CD8-positive, alpha-beta memory T cell (primary cell): ENCODE measurements at regions not wholly inside any gene's neighbourhood (a gene's known extent, or its start where the extent isn't known, plus 50 kb on each side); places are given as distances from the start of the nearest gene placed in this dataset.

Experiments used
- CTCF ChIA-PET: fragments of 350-600 bp; sonication (Branson Sonifier 250); formaldehyde crosslinking; loops from one replicate; lab custom pipeline; 2021; ENCODE audit warnings: antibody characterized with exemption; lab: Charles Lee
- POLR2A ChIA-PET: fragments of 350-600 bp; sonication (Branson Sonifier 250); formaldehyde crosslinking; loops from one replicate; lab custom pipeline; 2021; ENCODE audit warnings: antibody characterized with exemption; lab: Charles Lee
- DNase-seq, 5 donors: peaks; one replicate each; pipeline versions ENCODE4 v3.0.0 to v3.0.0-alpha.2; 2020 to 2022; ENCODE audit warnings: mixed read lengths in 1 of 5
- H3K27ac ChIP-seq: one replicate; pipeline ENCODE4 v1.7.0; 2013; ENCODE audit warnings: low read depth, mild to moderate bottlenecking, low read length, moderate library complexity
- H3K27me3 ChIP-seq: 2 replicates; pipeline ENCODE4 v1.7.0; 2013; ENCODE audit warnings: low read length, mild to moderate bottlenecking; ENCODE audit not compliant: insufficient read depth, poor library complexity, severe bottlenecking
- H3K36me3 ChIP-seq: 2 replicates; pipeline ENCODE4 v1.7.0; 2013; ENCODE audit warnings: mild to moderate bottlenecking, low read length, moderate library complexity; ENCODE audit not compliant: insufficient read depth
- H3K4me1 ChIP-seq: 2 replicates; pipeline ENCODE4 v1.7.0; 2013; ENCODE audit warnings: mild to moderate bottlenecking, low read length, moderate library complexity; ENCODE audit not compliant: insufficient read depth
- H3K4me3 ChIP-seq: 2 replicates; pipeline ENCODE4 v1.7.0; 2013; ENCODE audit warnings: mild to moderate bottlenecking, low read length
- H3K9me3 ChIP-seq: 2 replicates; pipeline ENCODE4 v1.7.0; 2013; ENCODE audit warnings: mild to moderate bottlenecking, low read length
- H3K27ac Mint-ChIP-seq, 8 donors: one replicate each; pipeline ENCODE4 v1.8.0; 2020 to 2021; ENCODE audit warnings: mixed read lengths in 8 of 8, mild to moderate bottlenecking in 6 of 8, inconsistent platforms in 3 of 8, moderate library complexity in 3 of 8
- H3K27me3 Mint-ChIP-seq, 2 donors: one replicate each; pipeline ENCODE4 v1.8.0; 2020 to 2021; ENCODE audit warnings: mixed read lengths in 2 of 2, mild to moderate bottlenecking in 1 of 2, moderate library complexity in 1 of 2
- H3K36me3 Mint-ChIP-seq, 3 donors: one replicate each; pipeline ENCODE4 v1.8.0; 2020 to 2021; ENCODE audit warnings: mixed read lengths in 3 of 3, inconsistent platforms in 1 of 3, mild to moderate bottlenecking in 1 of 3
- H3K4me1 Mint-ChIP-seq, 3 donors: one replicate each; pipeline ENCODE4 v1.8.0; 2020 to 2021; ENCODE audit warnings: mixed read lengths in 3 of 3, inconsistent platforms in 1 of 3, mild to moderate bottlenecking in 1 of 3
- H3K4me3 Mint-ChIP-seq, 7 donors: one replicate each; pipeline ENCODE4 v1.8.0; 2020 to 2021; ENCODE audit warnings: mixed read lengths in 7 of 7, mild to moderate bottlenecking in 6 of 7, moderate library complexity in 4 of 7, inconsistent platforms in 2 of 7
- H3K9me3 Mint-ChIP-seq, 5 donors: one replicate each; pipeline ENCODE4 v1.8.0; 2020 to 2022; ENCODE audit warnings: mixed read lengths in 5 of 5, mild to moderate bottlenecking in 3 of 5, moderate library complexity in 2 of 5, inconsistent platforms in 1 of 5

- Mint-ChIP-seq H3K4me1 (no peaks in the 10 kb centered on the region), H3K9me3 (peaks cover 0 to 24% (median 7%) of the 10 kb centered on the region in 5 donors), H3K36me3 (no peaks in the 10 kb centered on the region), H3K4me3 (no peak overlapping the region), H3K27me3 (no peaks in the 10 kb centered on the region), H3K27ac (peak overlapping the region in 1 of 8 donors; percentile 76)
- ChIA-PET CTCF (no interaction called here), POLR2A (no interaction called here)
- H3K4me3 ChIP-seq: no peak overlapping the region
- H3K9me3 ChIP-seq: no peaks in the 10 kb centered on the region
- no peaks in the 10 kb centered on the region for H3K36me3 ChIP-seq
- no peak overlapping the region for H3K27ac ChIP-seq
- no peaks in the 10 kb centered on the region for H3K4me1 ChIP-seq
- no peak for DNase-seq
- H3K27me3 ChIP-seq: no peaks in the 10 kb centered on the region
These were observed 291.1 kb upstream of the PDZRN3 start for GRCh38 chr3:73915886-73916285.

DNA sequence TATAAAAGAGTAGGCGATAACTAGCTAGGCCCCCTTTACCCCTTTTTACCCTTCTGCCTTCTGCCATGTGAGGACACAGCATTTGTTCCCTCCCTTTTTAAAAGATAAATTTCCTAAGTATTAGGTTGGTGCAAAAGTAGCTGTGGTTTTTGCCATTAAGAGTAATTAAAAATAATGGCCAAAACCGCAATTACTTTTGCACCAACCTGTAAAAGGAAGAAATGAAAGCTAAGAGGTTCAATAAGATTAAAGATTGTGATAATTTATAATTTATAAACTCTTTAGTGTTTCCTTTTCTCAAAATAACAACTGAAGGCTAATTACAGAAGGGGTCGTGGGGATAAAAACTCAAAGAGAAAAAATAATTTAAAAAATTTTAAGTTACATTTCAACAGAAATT, 283.5 kb upstream of the PDZRN3 start:
- Histone ChIP-seq H3K27ac (no peak overlapping the region), H3K4me1 (no peaks in the 10 kb centered on the region), H3K9me3 (no peaks in the 10 kb centered on the region), H3K36me3 (no peaks in the 10 kb centered on the region), H3K4me3 (no peak overlapping the region), H3K27me3 (no peaks in the 10 kb centered on the region)
- no peak for DNase-seq
- H3K27me3 Mint-ChIP-seq: no peaks in the 10 kb centered on the region
- H3K4me1 Mint-ChIP-seq: no peaks in the 10 kb centered on the region
- CTCF ChIA-PET: no interaction called here
- no peak overlapping the region for H3K4me3 Mint-ChIP-seq
- H3K36me3 Mint-ChIP-seq: no peaks in the 10 kb centered on the region
- POLR2A ChIA-PET: no interaction called here
- peaks cover 3 to 10% (median 7%) of the 10 kb centered on the region in 5 donors for H3K9me3 Mint-ChIP-seq
- no peak overlapping the region for H3K27ac Mint-ChIP-seq

GRCh38 chr3:73901686-73902085, 276.9 kb upstream of the PDZRN3 start:
- no peak overlapping the region for H3K27ac ChIP-seq
- Mint-ChIP-seq H3K27ac (no peak overlapping the region), H3K9me3 (peaks cover 0 to 21% (median 10%) of the 10 kb centered on the region in 5 donors), H3K4me1 (no peaks in the 10 kb centered on the region), H3K27me3 (no peaks in the 10 kb centered on the region), H3K36me3 (no peaks in the 10 kb centered on the region), H3K4me3 (no peak overlapping the region)
- H3K4me1 ChIP-seq: no peaks in the 10 kb centered on the region
- no peaks in the 10 kb centered on the region for H3K36me3 ChIP-seq
- DNase-seq: no peak
- no peaks in the 10 kb centered on the region for H3K9me3 ChIP-seq
- H3K27me3 ChIP-seq: no peaks in the 10 kb centered on the region
- POLR2A ChIA-PET: no interaction called here
- CTCF ChIA-PET: no interaction called here
- H3K4me3 ChIP-seq: no peak overlapping the region

DNA sequence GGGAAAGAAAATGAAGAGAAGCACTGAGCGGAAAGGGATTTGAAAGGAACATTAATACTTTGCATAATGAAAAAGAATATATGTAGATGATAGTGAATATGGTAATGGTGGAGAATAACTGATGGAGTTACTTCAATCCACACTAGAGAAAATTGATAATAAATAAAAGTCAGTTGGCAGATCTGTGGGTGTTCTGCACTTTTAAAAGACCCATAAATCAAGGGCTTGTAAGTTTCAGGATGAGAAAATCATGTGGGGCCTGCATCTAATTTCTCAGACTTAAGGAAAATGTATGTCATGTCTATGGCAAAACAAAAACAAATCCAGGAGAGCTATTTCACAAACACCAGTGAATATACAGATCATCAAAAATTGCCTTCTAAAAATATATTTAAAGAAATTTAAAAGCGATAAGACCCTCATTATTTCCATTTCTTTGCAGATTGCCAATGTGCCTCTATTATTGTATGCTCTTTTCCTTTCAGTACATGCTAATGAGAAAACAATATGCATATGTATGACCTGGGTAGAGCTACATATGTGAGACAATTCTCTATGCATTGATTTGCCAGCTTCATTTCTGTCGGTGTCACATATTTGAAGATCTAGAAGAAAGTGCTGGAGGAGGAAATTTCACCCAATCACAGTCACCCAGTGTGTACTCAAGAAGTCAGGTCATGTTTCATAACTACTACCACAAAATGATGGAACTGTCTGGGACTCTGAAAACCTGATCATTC, 269.9 kb upstream of the PDZRN3 start:
- Mint-ChIP-seq H3K27me3 (no peaks in the 10 kb centered on the region), H3K4me3 (no peak overlapping the region), H3K36me3 (no peaks in the 10 kb centered on the region), H3K9me3 (peaks cover 0 to 12% (median 9%) of the 10 kb centered on the region in 5 donors), H3K27ac (no peak overlapping the region), H3K4me1 (no peaks in the 10 kb centered on the region)
- ChIA-PET CTCF (no interaction called here), POLR2A (no interaction called here)
- H3K4me3 ChIP-seq: no peak overlapping the region
- no peak overlapping the region for H3K27ac ChIP-seq
- no peak for DNase-seq
- no peaks in the 10 kb centered on the region for H3K36me3 ChIP-seq
- H3K4me1 ChIP-seq: no peaks in the 10 kb centered on the region
- H3K27me3 ChIP-seq: no peaks in the 10 kb centered on the region
- no peaks in the 10 kb centered on the region for H3K9me3 ChIP-seq

DNA sequence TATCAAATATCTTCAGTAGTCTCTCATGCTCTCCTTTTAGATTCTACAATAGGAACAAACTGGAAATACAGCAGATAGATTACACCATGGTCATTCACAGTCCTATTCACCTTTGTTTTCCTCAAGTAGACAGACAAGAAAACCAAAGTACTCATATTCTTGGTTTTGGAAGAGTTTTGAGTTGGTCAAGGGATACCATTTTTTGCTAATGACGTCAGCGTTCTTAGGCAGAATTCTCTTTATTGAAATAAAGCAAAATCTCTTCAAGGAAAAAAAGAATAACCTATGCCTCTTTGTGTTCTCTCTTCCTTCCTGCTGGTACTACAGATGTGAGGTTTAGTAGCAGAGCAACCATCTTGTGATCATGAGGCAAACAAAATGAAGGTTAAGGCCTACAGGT, 268.3 kb upstream of the PDZRN3 start:
- CTCF ChIA-PET: no interaction called here
- H3K4me1 ChIP-seq: no peaks in the 10 kb centered on the region
- no peak overlapping the region for H3K4me3 ChIP-seq
- Mint-ChIP-seq H3K9me3 (peaks cover 2 to 14% (median 4%) of the 10 kb centered on the region in 5 donors), H3K27ac (no peak overlapping the region), H3K4me3 (no peak overlapping the region), H3K27me3 (no peaks in the 10 kb centered on the region), H3K36me3 (no peaks in the 10 kb centered on the region), H3K4me1 (no peaks in the 10 kb centered on the region)
- no peak overlapping the region for H3K27ac ChIP-seq
- H3K9me3 ChIP-seq: no peaks in the 10 kb centered on the region
- POLR2A ChIA-PET: no interaction called here
- H3K27me3 ChIP-seq: no peaks in the 10 kb centered on the region
- H3K36me3 ChIP-seq: no peaks in the 10 kb centered on the region
- DNase-seq: no peak

DNA sequence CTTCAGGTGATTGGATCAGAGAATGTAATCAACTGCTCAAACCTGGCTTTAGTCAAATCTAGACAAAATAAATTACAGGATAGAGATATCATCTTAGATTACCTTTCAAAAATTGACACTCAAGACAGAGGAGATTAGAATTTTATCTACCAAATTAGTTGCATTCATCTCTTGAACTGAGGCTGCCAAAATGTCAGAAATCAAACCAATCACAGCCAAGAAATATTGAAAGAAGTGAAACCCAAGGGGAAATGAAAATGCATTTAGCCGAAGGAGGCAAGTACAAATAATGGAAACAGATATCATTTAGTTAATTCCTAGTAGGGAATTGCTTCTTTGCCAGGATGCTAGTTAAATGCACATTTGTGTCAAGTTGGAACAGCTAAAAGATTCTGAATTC, 261.1 kb upstream of the PDZRN3 start:
- Mint-ChIP-seq H3K4me1 (no peaks in the 10 kb centered on the region), H3K9me3 (peaks cover 3 to 17% (median 10%) of the 10 kb centered on the region in 5 donors), H3K36me3 (no peaks in the 10 kb centered on the region), H3K4me3 (no peak overlapping the region), H3K27ac (no peak overlapping the region), H3K27me3 (no peaks in the 10 kb centered on the region)
- H3K4me3 ChIP-seq: no peak overlapping the region
- POLR2A ChIA-PET: no interaction called here
- CTCF ChIA-PET: no interaction called here
- no peaks in the 10 kb centered on the region for H3K27me3 ChIP-seq
- H3K36me3 ChIP-seq: no peaks in the 10 kb centered on the region
- no peak overlapping the region for H3K27ac ChIP-seq
- no peak for DNase-seq
- H3K4me1 ChIP-seq: no peaks in the 10 kb centered on the region
- H3K9me3 ChIP-seq: no peaks in the 10 kb centered on the region

DNA sequence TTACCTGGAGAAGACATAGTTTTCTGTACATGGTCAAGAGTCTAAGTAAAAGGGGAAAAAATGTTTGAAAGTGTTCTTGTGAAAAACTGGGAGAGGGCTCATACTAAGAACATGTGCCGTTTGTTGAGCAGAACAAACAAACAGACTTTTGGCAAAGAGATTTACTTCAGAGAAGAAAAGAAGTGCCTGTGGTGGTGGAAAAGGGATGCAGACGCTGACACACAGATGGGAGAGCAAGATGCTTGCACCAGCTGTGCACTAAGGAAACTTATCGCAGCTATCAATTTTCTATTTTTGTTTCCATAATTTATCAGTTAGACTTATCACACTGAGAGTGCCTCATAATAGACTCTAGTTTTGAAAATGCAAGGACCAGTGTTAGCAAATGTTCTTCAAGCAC, 259.6 kb upstream of the PDZRN3 start:
- no peaks in the 10 kb centered on the region for H3K9me3 ChIP-seq
- ChIA-PET CTCF (no interaction called here), POLR2A (no interaction called here)
- no peaks in the 10 kb centered on the region for H3K27me3 ChIP-seq
- no peaks in the 10 kb centered on the region for H3K4me1 ChIP-seq
- no peak for DNase-seq
- Mint-ChIP-seq H3K27ac (no peak overlapping the region), H3K9me3 (peaks cover 9 to 25% (median 14%) of the 10 kb centered on the region in 5 donors), H3K4me3 (no peak overlapping the region), H3K4me1 (no peaks in the 10 kb centered on the region), H3K27me3 (no peaks in the 10 kb centered on the region), H3K36me3 (no peaks in the 10 kb centered on the region)
- no peak overlapping the region for H3K4me3 ChIP-seq
- H3K27ac ChIP-seq: no peak overlapping the region
- no peaks in the 10 kb centered on the region for H3K36me3 ChIP-seq

GRCh38 chr3:73883497-73883896, 258.8 kb upstream of the PDZRN3 start:
- POLR2A ChIA-PET: no interaction called here
- H3K9me3 ChIP-seq: no peaks in the 10 kb centered on the region
- H3K4me1 Mint-ChIP-seq: no peaks in the 10 kb centered on the region

More at GRCh38 chr3:73883497-73883896, 258.8 kb upstream of the PDZRN3 start:
- Mint-ChIP-seq H3K27me3 (no peaks in the 10 kb centered on the region), H3K9me3 (peaks cover 9 to 25% (median 14%) of the 10 kb centered on the region in 5 donors), H3K36me3 (no peaks in the 10 kb centered on the region), H3K27ac (no peak overlapping the region), H3K4me3 (no peak overlapping the region)
- H3K4me3 ChIP-seq: no peak overlapping the region
- DNase-seq: no peak
- no peaks in the 10 kb centered on the region for H3K36me3 ChIP-seq
- H3K27me3 ChIP-seq: no peaks in the 10 kb centered on the region
- no peak overlapping the region for H3K27ac ChIP-seq
- H3K4me1 ChIP-seq: no peaks in the 10 kb centered on the region
- CTCF ChIA-PET: no interaction called here
